ENCODE measurements at regions not wholly inside any gene's neighbourhood (a gene's known extent, or its start where the extent isn't known, plus 50 kb on each side); places are given as distances from the start of the nearest gene placed in this dataset.
A peak's percentile ranks its signal among the peaks of the same experiment; 100 is the strongest.

DNA sequence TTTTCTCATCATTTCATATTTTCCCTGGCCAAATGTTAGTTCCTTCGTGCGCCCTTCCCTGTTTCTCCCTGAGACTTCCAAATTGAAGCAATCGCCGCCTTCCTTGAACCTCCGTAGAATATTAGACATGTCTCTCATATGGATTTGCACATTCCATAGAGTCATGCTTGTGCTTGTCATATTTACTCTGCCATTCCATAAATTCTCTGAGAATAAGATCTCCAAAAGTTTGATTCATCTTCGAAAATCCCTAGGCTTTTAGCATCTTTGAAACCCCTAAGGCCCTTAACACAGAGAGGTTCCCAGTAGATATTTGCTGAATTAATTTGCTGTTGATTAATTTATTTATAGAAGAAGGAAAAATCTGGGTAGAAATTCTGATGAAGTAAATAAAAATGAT, 202.2 kb upstream of the PIK3C3 start:
- DNase-seq: no peak

DNA sequence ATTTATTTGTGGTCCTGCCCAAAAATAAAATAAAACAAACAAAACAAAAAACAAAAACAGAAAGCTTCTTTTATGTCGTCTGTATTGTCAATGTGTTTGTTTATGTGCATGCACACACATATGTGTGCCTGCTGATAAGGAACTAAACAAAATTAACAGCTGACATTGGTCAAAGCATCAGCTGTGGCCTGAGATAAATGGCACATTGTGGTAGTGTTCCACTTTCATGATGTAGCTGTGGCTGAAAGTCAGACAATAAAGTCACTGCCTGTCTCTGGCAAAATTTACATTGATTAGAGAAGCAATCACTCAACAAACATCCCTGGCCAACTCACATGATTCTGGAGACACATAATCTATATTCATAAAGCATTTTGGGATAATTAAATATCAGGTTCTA, 203.4 kb upstream of the PIK3C3 start:
- DNase-seq: no peak

DNA sequence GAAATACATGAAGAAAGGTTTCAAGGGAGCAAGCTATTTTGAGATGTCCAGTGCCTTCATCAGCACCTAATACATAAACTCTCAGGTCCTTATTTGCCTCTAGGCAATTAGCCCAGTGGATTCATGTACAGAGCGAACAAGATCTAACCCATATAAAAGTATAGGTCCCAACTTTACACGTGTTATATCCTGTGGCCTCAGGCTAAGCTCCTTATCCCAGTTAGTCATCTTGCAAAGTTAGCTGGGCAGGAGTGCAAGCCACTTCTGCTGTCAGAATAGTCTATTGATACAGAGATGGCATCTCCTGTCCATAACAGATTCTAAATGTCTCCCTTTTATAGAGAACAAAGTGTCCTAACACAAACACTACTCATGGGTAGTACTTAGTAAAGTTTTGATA, 203.9 kb upstream of the PIK3C3 start:
- DNase-seq: no peak

DNA sequence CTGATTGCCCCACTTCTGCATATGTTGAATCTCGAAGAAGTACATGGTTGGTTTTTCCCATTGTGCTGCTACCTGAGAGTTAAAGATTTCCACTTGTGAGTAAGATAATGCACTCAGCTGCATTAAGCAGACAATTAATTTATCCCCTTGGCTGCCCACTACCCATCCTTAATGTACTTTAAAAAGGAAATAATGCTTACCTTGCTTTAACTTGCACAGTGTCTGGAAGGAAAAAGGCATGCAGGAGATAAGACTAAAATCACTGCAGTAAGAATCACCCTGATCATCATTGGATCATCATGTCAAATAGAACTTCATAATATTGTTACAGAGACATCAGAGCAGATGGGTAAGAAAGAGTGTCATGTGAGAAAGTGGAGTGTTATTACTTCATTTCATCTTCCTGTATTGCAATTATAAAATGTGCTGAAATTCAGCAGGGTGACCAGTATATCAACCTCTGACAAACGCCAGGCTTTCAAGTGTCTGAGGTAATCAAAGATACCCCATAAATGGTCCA, 207.3 kb upstream of the PIK3C3 start:
- no peak for DNase-seq

- DNase-seq: peak; percentile 3
Measured at GRCh38 chr18:41745166-41746049, 209.6 kb upstream of the PIK3C3 start.

DNA sequence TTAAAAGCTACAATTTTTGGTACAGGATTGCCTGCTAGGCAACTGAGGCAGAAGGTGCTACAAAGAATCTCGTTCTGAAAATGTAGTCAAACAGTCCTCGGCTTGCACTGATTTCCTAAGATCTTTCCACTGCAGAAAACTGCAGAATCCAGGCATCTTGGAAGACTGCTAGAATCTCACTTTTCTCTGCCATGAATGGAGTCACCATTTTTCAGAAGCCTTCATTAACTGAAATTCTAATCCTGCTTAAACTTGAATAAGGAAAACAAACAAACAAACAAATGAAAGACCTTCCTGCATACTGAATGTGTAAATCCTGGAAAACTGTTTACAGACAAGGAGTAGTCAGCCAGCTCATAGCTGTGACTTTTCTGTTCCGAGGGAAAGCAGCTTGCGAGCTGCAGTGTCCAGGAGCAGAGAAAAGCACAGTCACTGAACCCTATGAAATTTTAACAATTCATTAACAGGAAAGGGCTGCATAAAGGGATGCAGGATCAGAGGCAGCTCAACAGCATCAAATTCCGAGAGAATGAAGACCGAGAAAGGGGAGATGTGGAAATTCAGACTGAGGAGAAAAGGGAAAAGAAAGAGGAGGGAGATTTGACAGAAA, 210.5 kb upstream of the PIK3C3 start:
- no peak for DNase-seq

DNA sequence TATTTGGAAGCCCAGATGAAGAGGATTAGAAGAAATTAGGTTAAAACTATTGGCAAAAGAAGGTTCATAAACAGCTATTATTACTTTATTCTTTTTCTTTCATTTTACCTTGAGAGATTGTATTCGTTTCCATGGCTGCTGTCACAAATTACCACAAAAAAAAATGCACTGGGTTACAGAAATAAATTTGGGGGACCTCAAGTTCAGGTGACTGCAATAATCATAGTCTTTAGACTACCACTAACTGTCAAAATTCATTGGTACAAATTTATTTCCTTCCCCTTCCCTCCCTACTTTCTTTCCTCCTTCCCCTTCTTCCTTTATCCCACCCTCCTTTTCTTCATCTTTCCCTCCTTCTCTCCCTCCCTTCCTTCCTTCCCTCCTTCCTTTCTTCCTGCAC, 217.8 kb upstream of the PIK3C3 start:
- no peak for DNase-seq

DNA sequence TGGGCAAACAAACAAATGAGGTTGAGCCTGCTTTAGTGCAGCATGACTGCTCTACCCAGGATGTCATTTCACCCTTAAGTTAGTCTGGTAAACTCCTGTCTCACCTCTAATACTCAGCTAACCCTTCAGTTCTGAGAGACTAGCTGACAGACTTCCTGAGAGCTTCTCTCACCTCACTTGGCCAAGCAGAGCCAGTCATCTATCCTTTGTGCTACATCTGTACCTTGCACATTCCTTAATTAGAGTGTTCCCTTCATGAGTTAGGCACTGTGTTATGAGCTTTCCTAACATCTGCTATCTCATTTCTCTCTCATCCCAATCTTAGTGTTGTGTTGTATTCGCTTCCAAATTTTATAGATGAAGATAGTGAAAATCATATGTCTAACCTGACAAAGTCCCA, 220.1 kb upstream of the PIK3C3 start:
- no peak for DNase-seq

- no peak for DNase-seq
Measured at GRCh38 chr18:41732356-41732755, 222.7 kb upstream of the PIK3C3 start.

DNA sequence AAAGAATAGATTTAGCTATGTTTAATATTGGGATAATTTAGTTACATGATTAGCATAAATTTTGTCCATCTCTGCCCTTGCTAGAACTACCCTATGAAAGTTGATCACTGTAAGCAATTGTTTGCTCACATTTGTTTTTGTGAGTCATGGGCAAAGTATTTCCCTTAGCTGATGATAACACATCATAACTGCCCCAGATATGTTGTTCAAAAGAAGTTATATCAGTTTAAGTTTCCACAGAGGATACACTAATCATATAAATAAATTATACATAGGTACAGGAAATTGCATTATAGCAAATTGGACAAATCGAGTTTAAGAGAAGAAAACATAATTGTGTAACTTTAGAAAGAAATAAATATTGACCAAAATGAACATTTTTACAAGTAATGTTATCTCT, 223.2 kb upstream of the PIK3C3 start:
- no peak for DNase-seq

DNA sequence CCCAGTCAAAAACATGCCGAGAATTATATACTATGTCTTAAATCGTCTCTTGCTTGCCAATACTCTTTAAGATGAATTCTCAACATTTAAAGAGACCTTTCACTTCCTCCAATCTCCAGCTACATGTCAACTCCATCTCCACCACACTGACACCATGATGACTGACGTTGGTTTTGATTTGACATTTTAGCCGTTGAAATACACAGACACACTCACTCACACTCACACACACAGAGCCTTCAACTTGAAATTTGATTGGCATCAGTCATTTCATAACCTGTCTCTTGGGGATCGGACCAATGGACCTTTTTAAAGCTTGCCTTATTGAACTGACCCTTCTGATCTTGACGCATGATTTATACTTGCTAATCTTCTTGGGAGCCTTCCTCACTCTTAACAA, 230.8 kb upstream of the PIK3C3 start:
- no peak for DNase-seq

DNA sequence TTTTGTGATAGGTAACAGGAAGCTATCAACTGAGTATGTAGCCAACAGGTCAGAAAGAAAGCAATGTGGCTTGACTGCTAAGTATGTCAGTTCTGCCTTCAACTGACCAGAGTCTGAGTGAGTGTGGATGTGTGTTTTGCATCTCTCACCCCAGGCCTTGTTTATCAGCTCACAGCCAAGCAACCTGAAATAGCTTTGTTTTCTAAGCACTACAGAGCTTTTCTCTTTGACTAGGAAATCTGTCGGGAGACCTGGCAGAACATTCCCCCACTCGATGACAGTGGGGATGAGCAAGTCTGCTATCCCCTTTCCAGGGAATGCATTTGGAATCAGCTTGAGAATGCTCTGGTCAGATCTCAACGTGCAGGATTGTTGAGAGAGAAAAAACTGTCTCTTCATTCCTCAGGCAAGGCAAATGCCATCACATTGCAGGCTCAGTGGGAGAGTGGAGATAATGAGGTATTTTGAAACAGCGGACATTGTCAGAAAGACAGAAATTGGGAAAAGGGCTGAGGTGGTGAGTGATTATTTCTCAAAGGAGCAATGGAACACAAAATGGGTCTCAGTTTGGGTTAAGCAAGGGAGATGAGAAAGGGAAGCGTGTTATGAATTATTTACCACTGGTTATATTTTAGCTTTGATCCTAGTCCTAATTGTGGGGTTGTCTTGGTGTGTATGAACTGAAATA, 233.8 kb upstream of the PIK3C3 start:
- DNase-seq: no peak

- no peak for DNase-seq
Measured at GRCh38 chr18:41720226-41720625, 234.8 kb upstream of the PIK3C3 start.

DNA sequence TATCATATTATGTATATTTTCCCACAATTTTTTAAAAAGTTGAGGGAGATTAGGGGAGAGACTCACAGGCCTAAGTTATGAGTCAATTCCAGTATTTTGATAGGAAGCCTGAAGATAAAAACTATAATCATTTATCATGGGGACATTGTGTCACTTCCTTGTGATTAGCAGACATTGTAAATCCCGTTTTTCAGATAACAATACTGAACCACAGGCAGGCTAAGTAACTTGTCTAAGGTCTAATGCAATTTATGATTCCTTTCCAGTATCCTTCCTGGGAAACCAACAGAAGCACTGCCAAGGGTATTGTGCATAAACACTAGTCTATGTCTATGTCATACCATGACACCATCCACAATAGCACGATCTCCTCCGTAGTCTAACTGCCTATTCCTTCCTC, 235.2 kb upstream of the PIK3C3 start:
- no peak for DNase-seq

DNA sequence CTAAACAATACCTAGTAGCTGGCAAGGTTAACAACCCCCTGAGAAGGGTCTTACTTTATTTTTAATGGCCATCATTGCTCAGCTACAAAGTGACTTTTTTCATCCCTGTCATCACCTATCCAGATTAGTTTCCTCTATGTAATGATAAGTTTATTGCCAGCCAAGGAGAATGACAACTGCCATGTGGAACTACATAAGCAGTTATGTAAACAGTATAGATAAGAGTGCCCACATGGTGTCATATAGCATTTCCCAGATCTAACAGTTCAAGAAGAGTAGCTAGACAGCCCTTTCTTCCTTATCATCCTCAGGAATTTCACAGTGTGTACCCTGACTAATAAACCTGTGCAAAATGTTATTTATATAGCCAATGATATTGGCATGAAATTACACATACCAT, 240.2 kb upstream of the PIK3C3 start:
- DNase-seq: no peak

DNA sequence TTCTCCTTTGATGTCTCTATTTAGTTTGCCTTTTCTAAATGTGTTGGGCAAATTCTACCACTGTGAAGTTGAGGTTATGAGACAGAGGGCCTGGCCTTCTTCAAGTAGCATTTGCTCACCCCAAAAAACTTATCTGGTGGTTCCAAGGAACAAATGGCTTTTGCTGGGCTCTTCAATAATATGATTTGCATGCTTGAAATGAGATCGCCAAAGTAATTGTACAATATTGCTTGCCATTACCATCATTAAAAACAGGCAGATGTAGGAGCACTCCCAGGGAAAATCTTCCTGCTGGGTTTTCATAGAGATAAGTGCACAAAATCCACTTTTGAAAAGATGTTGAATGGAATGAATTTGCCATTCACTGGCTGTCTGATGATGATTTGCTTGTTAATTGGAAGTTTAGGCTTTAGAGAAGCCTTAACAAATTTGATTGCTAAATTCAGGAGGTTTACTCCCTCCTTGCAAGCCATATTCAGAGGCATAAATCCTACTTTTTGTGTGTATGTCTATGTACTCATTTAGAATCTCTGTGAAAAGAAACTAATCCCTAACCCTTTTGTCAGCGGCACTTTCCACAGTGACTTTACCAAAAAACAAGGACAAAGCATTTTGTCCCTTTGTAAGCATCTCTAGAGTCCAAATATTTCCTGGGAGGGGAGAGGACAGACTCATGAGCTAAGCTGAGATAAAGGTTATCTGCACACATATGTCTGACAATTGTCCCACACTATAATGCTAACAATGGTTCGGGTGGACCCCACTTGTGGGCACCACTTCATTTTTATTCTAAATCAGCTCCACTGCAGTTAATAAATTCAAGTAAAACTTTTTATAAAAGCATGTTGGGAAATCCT, 240.8 kb upstream of the PIK3C3 start:
- no peak for DNase-seq

- no peak for DNase-seq
Measured at GRCh38 chr18:41706301-41706700, 248.7 kb upstream of the PIK3C3 start.

DNA sequence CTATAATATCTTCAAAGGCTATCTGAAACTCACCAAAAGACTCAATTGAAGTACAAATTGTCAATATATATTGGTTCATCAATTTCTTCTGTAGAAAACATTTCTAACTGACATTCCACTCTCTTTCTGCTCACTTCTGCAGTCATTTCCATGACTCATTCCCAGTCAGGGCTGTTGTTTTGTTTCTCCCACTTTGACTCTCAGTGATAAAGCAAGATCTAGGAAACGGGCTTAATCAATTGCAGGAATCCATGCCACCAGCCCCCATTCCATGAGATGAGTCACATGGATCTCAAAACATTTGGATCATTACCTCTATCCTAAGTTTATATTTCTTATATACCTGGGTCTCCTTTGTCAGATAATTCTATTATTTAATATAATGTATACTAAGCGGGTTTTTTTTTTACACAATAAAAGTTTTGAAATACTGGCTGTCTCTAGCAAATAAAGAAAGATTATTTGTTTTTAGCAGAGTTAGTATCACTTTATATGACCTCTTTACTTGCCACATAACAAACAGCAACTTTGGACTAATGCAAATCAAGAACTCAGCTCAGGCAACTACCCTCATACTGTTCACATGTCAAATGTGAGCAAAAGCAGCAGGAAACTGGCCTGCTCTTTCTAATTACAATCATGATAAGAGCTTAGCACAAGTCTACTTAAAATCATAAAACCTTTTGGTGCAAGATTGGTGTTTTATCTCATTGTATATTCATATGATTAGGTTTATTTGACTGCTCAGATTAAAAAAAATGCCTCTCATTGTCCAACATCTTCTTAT, 251.1 kb upstream of the PIK3C3 start:
- DNase-seq: no peak

DNA sequence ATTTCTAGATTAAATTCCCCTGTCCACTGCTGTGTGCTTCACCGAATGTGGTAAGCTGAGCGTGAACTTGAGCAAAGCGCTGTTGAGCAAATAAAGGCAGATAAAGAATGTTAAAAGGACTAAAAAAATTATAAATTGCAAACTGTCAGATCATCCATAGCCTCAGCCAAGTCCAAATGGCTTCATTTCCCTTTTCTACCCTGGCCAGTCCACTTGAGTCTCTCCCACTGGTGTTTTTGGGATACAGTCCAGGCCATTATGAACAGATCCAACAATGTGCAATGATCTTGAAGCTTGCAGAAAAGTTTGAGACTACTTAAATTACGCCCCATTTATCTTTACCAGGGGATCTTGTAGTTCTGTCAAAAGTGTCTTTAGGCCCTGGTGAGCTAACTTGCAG, 254.6 kb upstream of the PIK3C3 start:
- DNase-seq: no peak

DNA sequence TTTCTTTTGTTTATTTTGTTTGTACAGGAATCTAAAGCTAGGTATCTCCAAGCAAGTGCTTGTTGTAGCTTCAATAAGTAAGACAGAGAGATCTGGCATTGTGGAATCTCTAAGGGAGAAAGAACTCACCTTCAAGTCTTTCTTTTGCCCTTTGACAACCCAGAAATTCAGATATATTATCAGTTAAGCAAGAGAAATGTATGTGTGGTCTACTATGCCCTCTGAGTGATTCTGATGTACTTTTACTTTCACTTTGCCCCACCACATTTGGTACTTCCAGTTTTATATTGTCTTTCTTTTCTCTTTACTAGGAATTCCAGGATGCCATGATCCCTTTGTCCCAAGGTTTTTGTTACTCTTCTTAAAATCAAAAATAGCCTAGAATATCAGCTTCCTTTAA, 259.6 kb upstream of the PIK3C3 start:
- DNase-seq: no peak

DNA sequence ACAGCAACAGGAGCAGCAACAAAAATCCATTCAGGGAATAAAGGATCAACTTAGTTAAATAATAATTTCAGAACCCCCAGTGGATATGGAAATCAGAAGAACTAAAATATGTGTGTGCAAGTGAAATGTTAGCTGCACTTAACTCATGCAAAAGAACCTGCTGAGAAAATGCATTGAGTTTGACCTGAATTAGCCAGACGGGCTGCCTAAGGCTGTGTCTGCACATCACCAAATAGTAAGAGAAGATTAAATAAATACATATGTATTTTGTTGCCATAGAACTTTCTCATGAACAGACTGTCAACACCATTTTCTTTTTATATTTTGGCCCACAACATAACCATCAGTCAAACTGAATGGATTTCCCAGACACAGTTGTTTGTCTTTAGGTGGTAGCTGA, 262.0 kb upstream of the PIK3C3 start:
- no peak for DNase-seq

Measured in CD4-positive, alpha-beta T cell treated with Interleukin-17A for 4 hours (primary cell).